OCI-LY7 (cell line): ENCODE measurements at regions not wholly inside any gene's neighbourhood (a gene's known extent, or its start where the extent isn't known, plus 50 kb on each side); places are given as distances from the start of the nearest gene placed in this dataset.

ENCODE experiments used
- BruUV-seq: library from RNA; stranded (reverse); fragments of 400-500 nt; replicated peaks from 2 replicates; lab custom pipeline; 2021; lab: Mats Ljungman, UMichigan
- CTCF ChIA-PET: fragments of 300-600 bp; sonication (Branson Sonifier 250); formaldehyde crosslinking; loops from one replicate; lab custom pipeline; 2022; ENCODE audit warnings: antibody characterized with exemption; ENCODE audit not compliant: unreplicated experiment; lab: Charles Lee
- POLR2A ChIA-PET: fragments of 300-600 bp; sonication (Branson Sonifier 250); formaldehyde crosslinking; loops from one replicate; lab custom pipeline; 2022; ENCODE audit warnings: antibody characterized with exemption; lab: Charles Lee
- DNase-seq: peaks from one replicate; pipeline ENCODE4 v3.0.0-alpha.2; 2015; ENCODE audit warnings: low spot score
- H2AFZ ChIP-seq: fragments of 200-600 bp; sonication (generic), shearing (Covaris generic); 2 replicates; pipeline ENCODE4 v1.6.1; 2014; ENCODE audit warnings: mild to moderate bottlenecking, antibody characterized with exemption, low read length, moderate library complexity
- H3K27ac ChIP-seq: fragments of 200-600 bp; sonication (generic); 2 replicates; pipeline ENCODE4 v1.5.1; 2014; ENCODE audit warnings: mixed run types, low read depth, mild to moderate bottlenecking, moderate library complexity, low read length, inconsistent platforms; ENCODE audit not compliant: poor library complexity, severe bottlenecking
- H3K36me3 ChIP-seq: fragments of 200-600 bp; sonication (generic); 2 replicates; pipeline ENCODE4 v1.6.1; 2014; ENCODE audit warnings: mild to moderate bottlenecking, antibody characterized with exemption, low read length, moderate library complexity, mixed read lengths; ENCODE audit not compliant: insufficient read depth
- H3K4me1 ChIP-seq: fragments of 200-600 bp; sonication (generic); 2 replicates; pipeline ENCODE4 v1.5.1; 2014; ENCODE audit warnings: mild to moderate bottlenecking, low read length; ENCODE audit not compliant: insufficient read depth, poor library complexity, severe bottlenecking
- H3K4me2 ChIP-seq: fragments of 200-600 bp; sonication (generic); 2 replicates; pipeline ENCODE4 v1.6.1; 2014; ENCODE audit warnings: mild to moderate bottlenecking, low read length
- H3K4me3 ChIP-seq: fragments of 200-600 bp; sonication (generic); 2 replicates; pipeline ENCODE4 v1.5.1; 2014; ENCODE audit warnings: mild to moderate bottlenecking, low read depth, low read length; ENCODE audit not compliant: poor library complexity, severe bottlenecking
- H3K79me2 ChIP-seq: fragments of 200-600 bp; sonication (generic); 2 replicates; pipeline ENCODE4 v1.6.1; 2016; ENCODE audit warnings: low read depth, mild to moderate bottlenecking, low read length, moderate library complexity, mixed read lengths; ENCODE audit not compliant: insufficient read depth
- H3K9me2 ChIP-seq: fragments of 200-600 bp; sonication (generic); 2 replicates; pipeline ENCODE4 v1.6.1; 2016; ENCODE audit warnings: mild to moderate bottlenecking, low read length, mixed read lengths; ENCODE audit not compliant: insufficient read depth
- H3K9me3 ChIP-seq: fragments of 200-600 bp; sonication (generic); 2 replicates; pipeline ENCODE4 v1.6.1; 2014; ENCODE audit warnings: mild to moderate bottlenecking, mixed run types, low read length, mixed read lengths
- H4K20me1 ChIP-seq: fragments of 200-600 bp; sonication (generic); 2 replicates; pipeline ENCODE4 v1.6.1; 2014; ENCODE audit warnings: mild to moderate bottlenecking, antibody characterized with exemption, low read length, moderate library complexity, mixed read lengths; ENCODE audit not compliant: insufficient read depth
- CTCF ChIP-seq: fragments of 200-600 bp; sonication (generic); conservative IDR thresholded peaks from 2 replicates; pipeline ENCODE4 v1.5.1; 2014; ENCODE audit warnings: mild to moderate bottlenecking, antibody characterized with exemption, low read length, moderate library complexity, mixed read lengths
- EZH2phosphoT487 ChIP-seq: fragments of 200-600 bp; sonication (generic); IDR thresholded peaks from 2 replicates; pipeline ENCODE4 v1.6.1; 2018; ENCODE audit warnings: low read depth, borderline replicate concordance, mild to moderate bottlenecking, mixed run types, antibody characterized with exemption, low read length, moderate library complexity, mixed read lengths
- intact Hi-C: fragments of 100-400 bp; cut with micrococcal nuclease; formaldehyde crosslinking; loops from one replicate; pipeline ENCODE4 v1.10.0; 2022; ENCODE audit not compliant: unreplicated experiment

DNA sequence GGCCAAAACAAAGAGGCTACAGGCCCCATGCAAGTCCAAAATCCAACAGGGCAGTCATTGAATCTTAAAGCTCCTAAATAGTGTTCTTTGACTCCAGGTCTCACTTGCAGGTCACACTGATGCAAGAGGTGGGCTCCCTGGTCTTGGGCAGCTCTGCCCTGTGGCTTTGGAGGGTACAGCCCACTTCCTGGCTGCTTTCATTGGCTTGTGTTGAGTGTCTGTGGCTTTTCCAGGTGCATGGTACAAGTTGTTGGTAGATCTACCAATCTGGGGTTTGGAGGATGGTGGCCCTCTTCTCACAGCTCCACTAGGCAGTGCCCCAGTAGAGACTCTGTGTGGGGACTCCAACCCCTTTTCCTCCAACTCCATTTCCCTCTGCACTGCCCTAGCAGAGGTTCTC lies 115.8 kb upstream of the ALKAL2 start:
- intact Hi-C loops: no loop called here
- Histone ChIP-seq H3K4me2 (no peak overlapping the region), H3K9me3 (no peaks in the 10 kb centered on the region), H4K20me1 (no peaks in the 10 kb centered on the region), H2AFZ (no peak overlapping the region), H3K36me3 (no peaks in the 10 kb centered on the region), H3K4me3 (no peak overlapping the region), H3K27ac (no peak overlapping the region), H3K79me2 (no peaks in the 10 kb centered on the region), H3K9me2 (no peaks in the 10 kb centered on the region), H3K4me1 (no peaks in the 10 kb centered on the region)
- ChIA-PET POLR2A (no interaction called here), CTCF (no interaction called here)
- no TSS peak for BruUV-seq
- TF ChIP-seq CTCF: no peak
- TF ChIP-seq EZH2phosphoT487: no peak
- DNase-seq: no peak

- H3K36me3 ChIP-seq: no peaks in the 10 kb centered on the region
- POLR2A ChIA-PET: interaction anchor here (0.5 kb wide), 1 partner anchor 51 kb away, joined by 4 read pairs; no protein-coding TSS in a partner anchor
- H2AFZ ChIP-seq: no peak overlapping the region
- H4K20me1 ChIP-seq: no peaks in the 10 kb centered on the region
- no peaks in the 10 kb centered on the region for H3K9me2 ChIP-seq
- no peak overlapping the region for H3K4me3 ChIP-seq
- no peaks in the 10 kb centered on the region for H3K4me1 ChIP-seq
- no TSS peak for BruUV-seq
- H3K4me2 ChIP-seq: no peak overlapping the region
- H3K9me3 ChIP-seq: no peaks in the 10 kb centered on the region
- DNase-seq: no peak
- CTCF ChIA-PET: no interaction called here
- no peaks in the 10 kb centered on the region for H3K79me2 ChIP-seq
- intact Hi-C loops: no loop called here
- no peak overlapping the region for H3K27ac ChIP-seq
- TF ChIP-seq CTCF: no peak
- TF ChIP-seq EZH2phosphoT487: no peak
These were observed 114.8 kb upstream of the ALKAL2 start for GRCh38 chr2:402721-403120.

DNA sequence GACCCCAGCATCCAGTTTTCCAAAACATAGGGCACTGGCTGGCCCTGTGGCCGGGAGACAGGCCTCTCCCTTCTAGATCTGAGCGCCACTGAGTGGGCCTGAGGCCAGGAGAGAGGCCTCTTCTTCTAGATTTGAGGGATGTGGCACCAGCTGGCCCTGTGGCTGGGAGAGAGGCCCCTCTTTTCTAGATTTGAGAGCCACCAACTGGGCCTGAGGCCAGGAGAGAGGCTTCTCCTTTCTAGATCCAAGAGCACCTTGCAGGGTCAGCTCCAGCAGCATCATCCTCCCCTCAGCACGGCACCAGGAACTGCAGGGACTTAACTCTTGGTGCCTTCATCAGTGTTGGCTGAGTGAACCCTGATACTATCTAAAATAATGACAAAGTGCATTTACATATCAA lies 114.3 kb upstream of the ALKAL2 start:
- BruUV-seq: no TSS peak
- ChIA-PET CTCF (no interaction called here), POLR2A (interaction anchor here (0.5 kb wide), 1 partner anchor 51 kb away, joined by 4 read pairs; no protein-coding TSS in a partner anchor)

More for the DNA sequence above, 114.3 kb upstream of the ALKAL2 start:
- no peaks in the 10 kb centered on the region for H3K9me2 ChIP-seq
- no peaks in the 10 kb centered on the region for H3K9me3 ChIP-seq
- H3K4me3 ChIP-seq: no peak overlapping the region
- H3K4me1 ChIP-seq: no peaks in the 10 kb centered on the region
- DNase-seq: no peak
- no peaks in the 10 kb centered on the region for H4K20me1 ChIP-seq
- H3K4me2 ChIP-seq: no peak overlapping the region
- no peak overlapping the region for H2AFZ ChIP-seq
- intact Hi-C loops: no loop called here
- no peaks in the 10 kb centered on the region for H3K79me2 ChIP-seq
- H3K27ac ChIP-seq: no peak overlapping the region
- TF ChIP-seq CTCF: no peak
- TF ChIP-seq EZH2phosphoT487: no peak
- H3K36me3 ChIP-seq: no peaks in the 10 kb centered on the region
